ENCODE measurements at regions not wholly inside any gene's neighbourhood (a gene's known extent, or its start where the extent isn't known, plus 50 kb on each side); places are given as distances from the start of the nearest gene placed in this dataset.

DNA sequence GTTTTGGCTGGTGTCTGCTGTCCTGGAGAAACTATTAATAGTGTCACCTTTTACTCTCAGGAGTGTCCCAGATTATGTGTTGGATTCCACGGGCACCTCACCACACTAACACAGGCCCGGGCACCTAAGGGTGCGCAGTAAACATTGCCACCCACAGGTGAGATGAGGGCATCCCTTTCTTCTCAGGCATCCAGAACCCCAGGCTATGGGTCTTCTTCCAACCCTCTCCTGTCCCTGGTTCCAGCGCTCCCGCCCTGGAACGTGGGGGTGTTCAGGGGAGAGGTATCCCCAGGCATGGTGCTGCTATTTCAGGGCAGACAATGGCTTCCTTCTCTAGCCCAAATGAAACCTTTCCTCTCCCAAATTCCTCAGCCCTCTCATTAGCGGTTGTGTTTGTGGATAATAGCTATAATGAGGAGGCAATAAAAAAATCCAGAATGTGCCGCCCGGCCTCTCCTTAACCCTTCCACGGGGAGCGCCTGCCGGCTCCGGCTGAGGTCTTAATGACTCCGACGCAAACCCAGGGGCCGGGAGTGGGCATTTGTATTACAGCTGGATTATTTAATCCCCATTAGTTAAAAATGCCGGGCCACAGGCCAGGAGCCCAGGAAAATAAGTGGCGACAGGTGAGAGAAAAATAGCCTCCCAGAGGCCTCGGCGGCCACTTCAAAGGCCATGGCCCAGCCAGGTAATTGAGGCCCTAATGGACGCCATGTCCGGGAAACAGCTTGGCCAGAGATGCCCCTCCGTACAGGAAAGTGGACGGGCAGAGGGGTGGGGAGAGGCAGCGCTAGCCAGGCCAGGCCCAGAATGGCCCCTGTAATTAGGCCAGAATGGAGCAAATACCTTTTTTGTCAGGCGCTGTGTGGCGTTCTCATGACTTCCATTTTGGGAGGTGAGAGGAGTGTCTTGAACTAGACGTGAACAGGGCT is 102.8 kb downstream of the IRX5 start:
- in situ Hi-C loops (cut with MboI; ENCODE audit: low sequenced_read_pairs, unreplicated experiment), result no loop called here
- TF ChIP-seq, protein P1, sequence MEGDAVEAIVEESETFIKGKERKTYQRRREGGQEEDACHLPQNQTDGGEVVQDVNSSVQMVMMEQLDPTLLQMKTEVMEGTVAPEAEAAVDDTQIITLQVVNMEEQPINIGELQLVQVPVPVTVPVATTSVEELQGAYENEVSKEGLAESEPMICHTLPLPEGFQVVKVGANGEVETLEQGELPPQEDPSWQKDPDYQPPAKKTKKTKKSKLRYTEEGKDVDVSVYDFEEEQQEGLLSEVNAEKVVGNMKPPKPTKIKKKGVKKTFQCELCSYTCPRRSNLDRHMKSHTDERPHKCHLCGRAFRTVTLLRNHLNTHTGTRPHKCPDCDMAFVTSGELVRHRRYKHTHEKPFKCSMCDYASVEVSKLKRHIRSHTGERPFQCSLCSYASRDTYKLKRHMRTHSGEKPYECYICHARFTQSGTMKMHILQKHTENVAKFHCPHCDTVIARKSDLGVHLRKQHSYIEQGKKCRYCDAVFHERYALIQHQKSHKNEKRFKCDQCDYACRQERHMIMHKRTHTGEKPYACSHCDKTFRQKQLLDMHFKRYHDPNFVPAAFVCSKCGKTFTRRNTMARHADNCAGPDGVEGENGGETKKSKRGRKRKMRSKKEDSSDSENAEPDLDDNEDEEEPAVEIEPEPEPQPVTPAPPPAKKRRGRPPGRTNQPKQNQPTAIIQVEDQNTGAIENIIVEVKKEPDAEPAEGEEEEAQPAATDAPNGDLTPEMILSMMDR (IDR thresholded peaks at IDR 0.05; ENCODE audit: borderline replicate concordance, control extremely low read depth, extremely low read depth, insufficient read depth, missing control alignments), result no peak

GRCh38 chr16:55035029-55035428 is 104.4 kb downstream of the IRX5 start:
- TF ChIP-seq, protein P1 (IDR thresholded peaks at IDR 0.05; ENCODE audit: borderline replicate concordance, control extremely low read depth, extremely low read depth, insufficient read depth, missing control alignments), result no peak
- DNase-seq (ENCODE audit: low spot score), result peak; percentile 63
- in situ Hi-C loops (cut with MboI; ENCODE audit: low sequenced_read_pairs, unreplicated experiment), result no loop called here

More for the DNA sequence above, 102.8 kb downstream of the IRX5 start:
- DNase-seq (ENCODE audit: low spot score), result no peak

DNA sequence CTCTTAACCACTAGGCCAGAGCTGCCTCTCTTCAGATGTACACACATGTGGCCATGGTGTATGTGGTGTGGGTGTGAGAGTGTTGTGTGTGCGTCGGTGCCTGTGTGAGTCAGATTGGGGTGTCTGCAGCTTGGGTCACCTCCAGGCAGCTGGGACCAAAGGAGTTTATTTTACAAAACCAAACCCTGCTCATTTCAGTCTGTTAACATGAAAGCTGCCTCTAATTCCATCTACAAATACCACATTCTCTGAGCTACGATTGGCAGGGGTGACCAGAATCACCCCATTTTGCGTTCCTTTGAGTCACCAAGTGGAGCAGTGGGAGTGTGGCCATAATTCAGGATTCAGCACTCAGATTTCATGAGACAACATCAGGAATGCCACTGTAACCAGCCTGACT is 105.3 kb downstream of the IRX5 start:
- TF ChIP-seq, protein P1 (IDR thresholded peaks at IDR 0.05; ENCODE audit: borderline replicate concordance, control extremely low read depth, extremely low read depth, insufficient read depth, missing control alignments), result no peak
- in situ Hi-C loops (cut with MboI; ENCODE audit: low sequenced_read_pairs, unreplicated experiment), result no loop called here
- no peak for DNase-seq (ENCODE audit: low spot score)

- in situ Hi-C loops (cut with MboI; ENCODE audit: low sequenced_read_pairs, unreplicated experiment), result no loop called here
- TF ChIP-seq, protein P1 (IDR thresholded peaks at IDR 0.05; ENCODE audit: borderline replicate concordance, control extremely low read depth, extremely low read depth, insufficient read depth, missing control alignments), result no peak
- no peak for DNase-seq (ENCODE audit: low spot score)
These were observed 105.7 kb downstream of the IRX5 start for GRCh38 chr16:55036371-55036821.

DNA sequence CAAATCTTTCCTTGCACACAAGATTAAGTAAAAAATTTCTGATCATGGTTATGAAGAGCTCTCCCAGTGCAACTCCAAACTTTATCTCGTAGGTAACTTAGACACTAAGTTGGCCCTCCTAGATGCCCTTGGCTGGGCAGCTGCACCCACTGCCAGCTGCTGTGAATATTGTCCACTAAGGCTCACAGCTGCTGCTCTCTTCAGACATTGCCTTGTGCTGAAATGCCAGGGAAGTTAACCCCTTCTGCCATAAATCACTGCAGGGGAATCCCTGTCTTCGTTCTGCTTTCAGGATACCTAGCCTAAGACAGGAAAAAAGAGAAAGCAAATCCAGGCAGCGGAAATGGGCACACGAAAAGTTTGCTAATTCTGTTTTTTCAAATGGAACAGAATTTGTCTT is 106.4 kb downstream of the IRX5 start:
- TF ChIP-seq, protein P1 (IDR thresholded peaks at IDR 0.05; ENCODE audit: borderline replicate concordance, control extremely low read depth, extremely low read depth, insufficient read depth, missing control alignments), result no peak
- no peak for DNase-seq (ENCODE audit: low spot score)
- in situ Hi-C loops (cut with MboI; ENCODE audit: low sequenced_read_pairs, unreplicated experiment), result no loop called here

- DNase-seq (ENCODE audit: low spot score), result no peak
- TF ChIP-seq, protein P1 (IDR thresholded peaks at IDR 0.05; ENCODE audit: borderline replicate concordance, control extremely low read depth, extremely low read depth, insufficient read depth, missing control alignments), result no peak
- in situ Hi-C loops (cut with MboI; ENCODE audit: low sequenced_read_pairs, unreplicated experiment), result no loop called here
These were observed 107.3 kb downstream of the IRX5 start for GRCh38 chr16:55037966-55038365.
